HTR-8/SVneo (cell line): ENCODE measurements at regions not wholly inside any gene's neighbourhood (a gene's known extent, or its start where the extent isn't known, plus 50 kb on each side); places are given as distances from the start of the nearest gene placed in this dataset.

Experiments
- DNase-seq: peaks from one replicate; pipeline ENCODE4 v3.0.0; 2011; ENCODE audit warnings: low spot score, mixed read lengths; ENCODE audit not compliant: insufficient read length
- FAIRE-seq: peaks from 2 replicates; lab custom pipeline; 2011; peaks lifted over from hg19 to GRCh38; lab: Jason Lieb, UNC

GRCh38 chr7:117971556-117972244 lies 98.5 kb upstream of the CTTNBP2 start:
- DNase-seq (no peak), FAIRE-seq (no peak)

DNA sequence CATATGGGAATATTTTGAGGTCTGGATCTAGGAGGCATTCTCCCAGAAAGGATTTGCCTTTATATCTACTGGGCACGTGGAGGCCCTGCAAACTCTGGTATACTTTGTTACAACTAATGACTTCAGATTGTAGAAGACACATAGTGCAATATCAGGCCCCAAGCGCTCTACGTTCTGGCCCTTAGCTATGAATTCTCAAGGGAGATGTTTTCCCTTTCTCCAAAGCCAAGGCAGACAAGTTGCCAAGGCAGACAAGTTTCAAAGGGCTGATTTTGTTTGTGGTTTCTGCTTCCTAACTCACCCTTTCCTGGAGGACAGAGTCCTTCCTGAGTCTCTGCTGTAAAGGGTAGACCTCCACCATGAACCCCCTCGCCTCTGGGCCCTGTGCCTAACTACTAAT lies 99.4 kb upstream of the CTTNBP2 start:
- DNase-seq (no peak), FAIRE-seq (no peak)

DNA sequence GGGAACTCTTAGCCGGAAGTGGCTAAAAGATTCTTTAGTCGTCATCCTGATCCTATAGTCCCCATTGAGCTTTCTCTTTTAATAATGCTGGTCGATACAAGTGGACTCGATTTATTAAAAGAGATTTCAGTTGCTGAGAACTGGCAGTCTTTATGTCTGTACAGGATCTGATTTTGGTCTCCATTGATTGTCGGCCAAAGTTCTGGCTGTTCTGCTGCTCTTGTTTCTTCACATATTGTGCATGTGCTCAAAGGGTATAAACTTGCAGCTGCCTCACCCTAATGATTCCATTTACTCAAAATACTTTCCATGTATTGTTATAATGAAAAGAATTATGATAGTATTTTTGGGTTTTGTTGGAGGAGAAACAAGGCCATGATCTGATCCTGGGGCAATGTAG lies 100.7 kb upstream of the CTTNBP2 start:
- FAIRE-seq (no peak), DNase-seq (no peak)

DNA sequence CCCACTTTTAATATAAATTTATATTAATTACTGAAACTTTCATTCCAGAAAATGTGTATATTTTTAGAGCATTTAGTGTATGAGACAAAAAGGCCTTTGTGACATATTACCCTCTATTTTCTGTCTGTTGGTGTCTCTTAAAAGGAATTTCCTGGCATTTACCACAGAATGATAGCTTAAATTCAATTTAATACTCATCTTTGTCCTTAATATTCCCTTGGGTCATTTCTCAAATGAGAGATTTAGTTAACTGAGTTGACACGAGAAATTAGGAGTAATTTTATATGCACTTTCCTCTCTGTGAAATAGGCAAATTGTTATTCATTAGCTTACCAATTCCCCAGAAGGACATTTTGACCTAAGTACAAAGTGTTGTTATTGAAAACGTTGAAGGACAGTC lies 101.7 kb upstream of the CTTNBP2 start:
- DNase-seq (no peak), FAIRE-seq (no peak)

- FAIRE-seq, result no peak
These were observed 102.2 kb upstream of the CTTNBP2 start for GRCh38 chr7:117975476-117975875.

DNA sequence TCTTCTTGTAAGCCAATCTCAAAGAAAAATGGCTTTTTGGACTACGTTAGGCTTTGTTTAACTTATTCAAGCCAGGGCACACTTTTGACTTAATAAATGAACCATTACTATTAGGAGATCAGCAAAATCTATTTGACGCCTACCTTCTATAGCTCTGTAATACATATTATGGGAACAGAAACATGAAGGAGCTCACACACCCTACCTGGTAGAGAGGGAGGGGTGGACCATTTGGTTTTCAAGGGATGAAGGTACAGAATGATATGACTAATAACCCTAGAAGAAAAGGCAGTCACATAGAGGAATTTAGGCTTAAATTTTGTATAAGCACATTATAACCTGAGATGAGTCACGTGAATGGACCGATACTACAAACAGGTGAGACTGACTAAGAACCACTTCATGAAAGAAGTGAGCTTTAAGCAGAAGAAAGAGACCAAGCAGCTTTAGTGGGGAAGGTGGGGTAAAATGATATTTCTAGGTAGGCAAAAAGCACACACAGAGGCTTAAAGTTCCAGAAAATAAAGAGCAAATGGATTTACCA lies 106.8 kb upstream of the CTTNBP2 start:
- FAIRE-seq (no peak), DNase-seq (no peak)

More at GRCh38 chr7:117975476-117975875, 102.2 kb upstream of the CTTNBP2 start:
- no peak for DNase-seq

DNA sequence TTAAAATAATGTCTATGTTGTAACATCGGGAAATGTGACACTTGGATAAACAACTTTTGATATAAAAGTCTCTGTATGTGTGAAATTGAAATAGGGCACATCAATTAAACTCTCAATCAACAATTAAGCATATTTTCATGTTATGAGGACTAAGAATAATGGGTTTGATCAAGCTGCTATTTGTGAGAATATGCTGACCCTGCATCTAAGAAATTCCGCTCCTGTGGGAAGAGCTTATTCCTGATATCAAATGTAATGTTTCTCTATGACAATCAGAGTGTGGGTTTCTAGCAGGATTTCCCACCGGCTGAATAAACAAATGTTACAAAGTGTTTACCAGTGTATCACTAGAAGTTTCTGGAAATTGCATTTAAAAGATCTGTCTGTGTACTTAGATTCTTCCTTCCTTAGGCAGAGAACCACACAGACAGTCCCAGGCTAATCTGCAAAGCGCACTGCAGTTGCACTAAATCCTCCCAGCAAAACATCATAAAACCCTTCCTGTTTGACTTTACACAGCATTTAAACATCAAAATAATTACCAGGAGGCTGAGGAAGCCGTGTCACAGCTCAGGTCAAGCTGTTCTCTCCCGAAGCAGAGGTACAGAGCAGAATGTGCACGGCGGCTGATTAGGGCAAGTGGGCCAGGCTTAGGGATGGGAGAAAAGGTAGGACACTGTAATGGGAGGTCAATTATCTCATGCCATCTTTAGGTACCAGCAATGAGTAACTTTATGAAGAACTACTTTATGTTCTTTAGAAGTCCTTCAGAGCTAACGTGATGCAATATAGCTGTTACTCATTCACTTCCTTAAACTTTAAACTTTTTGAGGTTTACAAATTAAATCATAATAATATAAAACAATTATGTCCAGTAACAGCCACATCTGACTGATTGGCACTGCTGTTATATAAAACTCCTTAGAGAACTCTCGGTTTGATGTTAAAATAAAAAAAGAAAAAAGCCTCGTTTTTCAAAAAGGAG lies 109.1 kb upstream of the CTTNBP2 start:
- FAIRE-seq (no peak), DNase-seq (no peak)

DNA sequence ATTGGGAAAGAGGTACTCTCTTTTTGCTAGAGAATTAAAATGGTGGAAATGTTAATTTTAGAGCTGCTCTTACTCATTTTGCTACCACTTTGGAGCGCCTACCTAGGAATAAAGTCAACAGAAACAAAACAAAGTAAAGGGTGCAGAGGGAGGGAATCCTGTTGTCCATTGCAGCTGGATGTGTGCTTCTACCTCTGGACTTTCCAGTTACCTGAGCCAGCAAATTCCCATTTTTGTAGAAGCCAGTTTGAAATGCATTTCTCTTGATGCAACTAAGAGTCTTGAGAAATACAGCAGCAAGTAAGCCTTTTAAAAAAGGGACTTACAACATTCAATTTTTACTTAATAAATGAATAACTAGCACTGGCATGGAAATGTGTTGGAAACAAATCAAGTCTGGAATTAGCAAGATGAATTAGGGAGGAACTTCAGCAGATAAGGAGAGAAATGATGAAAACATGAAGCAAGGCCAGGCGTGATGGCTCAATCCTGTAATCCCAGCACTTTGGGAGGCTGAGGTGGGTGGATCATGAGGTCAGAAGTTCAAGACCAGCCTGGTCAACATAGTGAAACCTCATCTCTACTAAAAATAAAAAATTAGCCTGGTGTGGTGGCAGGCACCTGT lies 113.5 kb upstream of the CTTNBP2 start:
- no peak for FAIRE-seq

DNA sequence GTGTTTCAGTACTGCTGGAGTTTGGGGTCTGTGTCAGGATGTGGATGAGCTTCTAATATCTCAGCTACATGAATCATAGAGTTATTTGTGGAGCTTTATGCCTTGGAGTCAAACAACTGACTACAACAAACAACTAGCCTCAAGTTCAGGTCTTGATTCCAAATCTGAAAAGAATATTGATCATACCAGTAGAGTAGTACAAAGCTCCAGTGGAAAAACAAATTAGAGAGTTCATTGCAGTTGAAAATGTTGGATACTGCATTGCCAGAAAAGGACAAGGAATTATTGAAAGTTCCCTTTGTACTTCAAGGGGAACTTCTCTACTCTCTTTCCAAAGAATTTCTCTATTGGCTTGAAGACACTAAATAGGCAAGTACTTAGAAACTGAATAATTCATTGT lies 117.6 kb upstream of the CTTNBP2 start:
- FAIRE-seq, result no peak

More for the DNA sequence above, 113.5 kb upstream of the CTTNBP2 start:
- DNase-seq, result no peak

GRCh38 chr7:117992635-117993376 lies 119.6 kb upstream of the CTTNBP2 start:
- FAIRE-seq (no peak), DNase-seq (no peak)

More for the DNA sequence above, 117.6 kb upstream of the CTTNBP2 start:
- DNase-seq, result no peak

DNA sequence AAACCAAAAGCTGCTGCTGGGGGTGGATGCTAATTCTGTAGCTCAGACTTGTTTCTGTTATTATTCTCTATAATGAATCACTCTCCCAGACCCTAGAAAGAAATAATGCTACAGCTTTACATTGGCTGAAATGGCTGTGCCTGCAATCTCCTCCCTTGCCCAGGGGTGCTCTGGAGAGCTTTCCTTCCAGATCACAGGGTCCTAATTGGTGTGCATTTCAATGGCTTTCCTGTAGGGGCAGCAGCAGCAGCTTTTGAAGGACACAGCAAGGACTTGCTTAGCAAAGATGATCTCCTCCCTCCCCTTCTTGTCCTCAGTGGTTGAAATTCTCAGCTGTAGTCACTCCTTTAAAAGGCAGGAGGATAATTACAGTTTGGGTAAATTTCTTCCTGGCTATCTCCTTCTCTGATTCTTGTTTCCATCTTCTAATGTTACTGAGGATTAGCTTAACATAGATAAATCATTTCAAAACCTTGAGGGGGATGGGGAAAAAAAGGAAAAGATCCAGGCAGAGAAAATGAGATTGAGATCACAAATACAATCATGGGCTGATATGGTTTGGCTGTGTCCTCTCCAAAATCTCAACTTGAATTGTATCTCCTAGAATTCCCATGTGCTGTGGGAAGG lies 120.2 kb upstream of the CTTNBP2 start:
- FAIRE-seq (no peak), DNase-seq (peak; percentile 2)

DNA sequence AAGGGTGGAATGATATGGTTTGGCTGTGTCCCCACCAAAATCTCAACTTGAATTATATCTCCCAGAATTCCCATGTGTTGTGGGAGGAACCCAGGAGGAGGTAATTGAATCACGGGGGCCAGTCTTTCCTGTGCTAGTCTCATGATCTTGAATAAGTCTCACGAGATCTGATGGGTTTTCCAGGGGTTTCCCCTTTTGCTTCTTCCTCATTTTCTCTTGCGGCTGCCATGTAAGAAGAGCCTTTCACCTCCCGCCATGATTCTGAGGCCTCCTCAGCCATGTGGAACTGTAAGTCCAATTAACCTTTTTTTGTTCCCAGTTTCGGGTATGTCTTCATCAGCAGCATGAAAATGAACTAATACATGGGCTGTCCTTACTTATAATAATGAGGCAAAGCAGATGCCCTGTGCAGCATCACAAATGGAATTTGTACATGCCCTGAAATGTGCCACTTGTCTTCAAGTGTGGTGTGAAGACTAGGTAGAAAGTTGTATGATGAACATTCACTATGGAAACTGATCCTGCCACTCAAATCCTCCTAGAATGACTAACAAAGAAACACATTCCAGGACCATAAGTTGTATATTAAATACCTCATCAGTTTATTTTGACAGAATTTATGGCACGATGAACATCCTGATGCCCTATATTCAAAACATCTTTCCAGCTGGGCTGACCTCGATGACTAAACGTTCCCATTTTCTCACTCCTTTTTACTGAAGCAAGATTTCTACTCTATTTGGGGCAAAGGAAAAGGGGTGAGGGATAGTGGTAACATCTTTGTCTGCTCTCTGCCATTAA lies 122.8 kb upstream of the CTTNBP2 start:
- DNase-seq, result no peak
- no peak for FAIRE-seq

GRCh38 chr7:117997862-117998825 lies 124.9 kb upstream of the CTTNBP2 start:
- no peak for FAIRE-seq

GRCh38 chr7:118000480-118001202 lies 127.4 kb upstream of the CTTNBP2 start:
- no peak for FAIRE-seq

More at GRCh38 chr7:117997862-117998825, 124.9 kb upstream of the CTTNBP2 start:
- no peak for DNase-seq

GRCh38 chr7:118003476-118003875 lies 130.2 kb upstream of the CTTNBP2 start:
- no peak for DNase-seq

More at GRCh38 chr7:118000480-118001202, 127.4 kb upstream of the CTTNBP2 start:
- DNase-seq, result no peak

GRCh38 chr7:118005026-118005425 lies 131.8 kb upstream of the CTTNBP2 start:
- FAIRE-seq, result no peak

More at GRCh38 chr7:118003476-118003875, 130.2 kb upstream of the CTTNBP2 start:
- no peak for FAIRE-seq

GRCh38 chr7:118006979-118007378 lies 133.7 kb upstream of the CTTNBP2 start:
- DNase-seq (no peak), FAIRE-seq (no peak)

More at GRCh38 chr7:118005026-118005425, 131.8 kb upstream of the CTTNBP2 start:
- no peak for DNase-seq
